ENCODE measurements at regions not wholly inside any gene's neighbourhood (a gene's known extent, or its start where the extent isn't known, plus 50 kb on each side); places are given as distances from the start of the nearest gene placed in this dataset.
A peak's percentile ranks its signal among the peaks of the same experiment; 100 is the strongest.

DNA sequence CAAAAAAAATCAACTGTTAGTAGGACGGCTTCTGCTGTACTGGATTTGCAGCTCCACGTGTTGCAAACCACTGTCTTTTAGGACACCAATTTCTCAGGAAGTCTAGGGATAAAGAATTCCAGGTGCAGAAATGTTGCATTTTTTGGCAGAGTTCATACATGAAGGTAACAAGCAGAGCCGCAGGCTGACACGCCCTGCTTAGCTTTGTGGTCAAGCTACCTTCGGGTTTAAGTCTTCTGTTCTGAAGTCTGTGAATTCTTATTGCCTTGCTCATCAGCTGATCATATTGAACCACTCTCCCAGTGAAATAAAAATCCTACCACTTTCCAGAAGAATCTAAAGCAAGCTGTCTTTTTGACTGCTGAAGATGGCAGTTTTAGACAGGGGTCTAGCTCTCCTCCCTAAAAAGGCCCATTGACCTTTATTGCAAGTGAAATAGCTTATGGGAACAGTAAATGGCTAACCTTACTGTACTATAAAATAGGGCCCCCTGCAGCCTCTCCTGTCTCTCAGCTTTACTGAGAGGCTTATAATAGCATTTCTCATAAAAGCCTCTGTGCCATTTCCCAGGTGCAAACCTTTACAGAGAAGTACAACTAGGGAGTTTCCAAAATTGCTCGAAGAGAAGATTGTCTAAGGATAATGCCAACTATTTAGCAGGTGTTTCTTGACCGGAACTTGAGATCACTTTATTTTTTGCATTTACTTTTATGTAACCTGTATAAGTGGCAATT, 262.2 kb upstream of the IL12A start:
- DNase-seq (ENCODE audit: low read depth in 2 of 2) = peak in 1 of 2 donors; percentile 83
- Histone ChIP-seq H3K4me3 (replicated peaks in 1 of 4; ENCODE audit: control extremely low read depth in 1 of 4, insufficient read depth in 1 of 4, low read depth in 3 of 4, low read length in 4 of 4) (no peak overlapping the region), H4K20me1 (ENCODE audit: control insufficient read depth, extremely low read depth, insufficient read depth, low read length) (no peaks in the 10 kb centered on the region), H3K27ac (ENCODE audit: insufficient read depth, low read length) (no peak overlapping the region), H3K4me2 (ENCODE audit: extremely low read depth, insufficient read depth, low read length) (no peak overlapping the region), H3K27me3 (ENCODE audit: control insufficient read depth, insufficient read depth, low read length) (no peaks in the 10 kb centered on the region), H2AFZ (ENCODE audit: low read length) (no peak overlapping the region), H3K9ac (ENCODE audit: insufficient read depth, low read length) (no peak overlapping the region), H3K36me3 (ENCODE audit: control insufficient read depth, insufficient read depth, low read length) (no peaks in the 10 kb centered on the region), H3K4me1 (ENCODE audit: control insufficient read depth, extremely low read depth, insufficient read depth, low read length) (no peaks in the 10 kb centered on the region), H3K79me2 (ENCODE audit: control insufficient read depth, insufficient read depth, low read length) (no peaks in the 10 kb centered on the region), H3K9me3 (ENCODE audit: control insufficient read depth, insufficient read depth, low read depth, low read length) (no peaks in the 10 kb centered on the region)
- TF ChIP-seq, protein P1, sequence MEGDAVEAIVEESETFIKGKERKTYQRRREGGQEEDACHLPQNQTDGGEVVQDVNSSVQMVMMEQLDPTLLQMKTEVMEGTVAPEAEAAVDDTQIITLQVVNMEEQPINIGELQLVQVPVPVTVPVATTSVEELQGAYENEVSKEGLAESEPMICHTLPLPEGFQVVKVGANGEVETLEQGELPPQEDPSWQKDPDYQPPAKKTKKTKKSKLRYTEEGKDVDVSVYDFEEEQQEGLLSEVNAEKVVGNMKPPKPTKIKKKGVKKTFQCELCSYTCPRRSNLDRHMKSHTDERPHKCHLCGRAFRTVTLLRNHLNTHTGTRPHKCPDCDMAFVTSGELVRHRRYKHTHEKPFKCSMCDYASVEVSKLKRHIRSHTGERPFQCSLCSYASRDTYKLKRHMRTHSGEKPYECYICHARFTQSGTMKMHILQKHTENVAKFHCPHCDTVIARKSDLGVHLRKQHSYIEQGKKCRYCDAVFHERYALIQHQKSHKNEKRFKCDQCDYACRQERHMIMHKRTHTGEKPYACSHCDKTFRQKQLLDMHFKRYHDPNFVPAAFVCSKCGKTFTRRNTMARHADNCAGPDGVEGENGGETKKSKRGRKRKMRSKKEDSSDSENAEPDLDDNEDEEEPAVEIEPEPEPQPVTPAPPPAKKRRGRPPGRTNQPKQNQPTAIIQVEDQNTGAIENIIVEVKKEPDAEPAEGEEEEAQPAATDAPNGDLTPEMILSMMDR (conservative IDR thresholded peaks at IDR 0.05 in 1 of 2, IDR thresholded peaks at IDR 0.05 in 1 of 2; ENCODE audit: low read depth in 1 of 2, low read length in 2 of 2) = no peak
- TF ChIP-seq EZH2 (IDR thresholded peaks at IDR 0.05; ENCODE audit: low read length, missing control alignments) = no peak

GRCh38 chr3:159727506-159727905, 261.1 kb upstream of the IL12A start:
- H3K4me2 ChIP-seq (ENCODE audit: extremely low read depth, insufficient read depth, low read length) = no peak overlapping the region

DNA sequence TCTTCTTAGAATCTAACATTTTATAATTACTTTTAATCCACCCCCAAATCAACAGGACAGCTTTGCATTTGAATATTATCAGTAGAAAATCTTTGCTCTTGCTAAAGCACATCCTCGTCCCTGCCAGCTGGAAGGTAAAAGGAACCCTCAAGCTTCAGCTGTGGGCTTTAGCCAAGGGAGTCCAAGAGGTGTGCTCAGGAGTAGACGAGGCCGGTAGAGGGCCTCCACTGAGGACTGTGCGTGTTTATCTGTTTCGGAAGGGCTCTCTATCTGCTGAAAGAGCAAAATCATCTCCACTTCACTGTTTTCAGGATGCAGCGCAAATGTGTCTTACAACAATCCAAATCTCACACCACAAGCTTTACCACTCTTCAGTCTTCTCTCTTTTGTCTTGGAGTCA, 257.4 kb upstream of the IL12A start:
- no peak overlapping the region for H3K4me3 ChIP-seq (replicated peaks in 1 of 4; ENCODE audit: control extremely low read depth in 1 of 4, insufficient read depth in 1 of 4, low read depth in 3 of 4, low read length in 4 of 4)
- no peak overlapping the region for H3K9ac ChIP-seq (ENCODE audit: insufficient read depth, low read length)
- no peaks in the 10 kb centered on the region for H3K36me3 ChIP-seq (ENCODE audit: control insufficient read depth, insufficient read depth, low read length)
- H3K4me2 ChIP-seq (ENCODE audit: extremely low read depth, insufficient read depth, low read length) = no peak overlapping the region
- H3K9me3 ChIP-seq (ENCODE audit: control insufficient read depth, insufficient read depth, low read depth, low read length) = no peaks in the 10 kb centered on the region
- H3K27me3 ChIP-seq (ENCODE audit: control insufficient read depth, insufficient read depth, low read length) = no peaks in the 10 kb centered on the region
- no peak overlapping the region for H3K27ac ChIP-seq (ENCODE audit: insufficient read depth, low read length)
- TF ChIP-seq EZH2 (IDR thresholded peaks at IDR 0.05; ENCODE audit: low read length, missing control alignments) = no peak
- TF ChIP-seq, protein P1 (conservative IDR thresholded peaks at IDR 0.05 in 1 of 2, IDR thresholded peaks at IDR 0.05 in 1 of 2; ENCODE audit: low read depth in 1 of 2, low read length in 2 of 2) = no peak
- H2AFZ ChIP-seq (ENCODE audit: low read length) = no peak overlapping the region
- peaks cover 8% of the 10 kb centered on the region for H3K4me1 ChIP-seq (ENCODE audit: control insufficient read depth, extremely low read depth, insufficient read depth, low read length)
- H4K20me1 ChIP-seq (ENCODE audit: control insufficient read depth, extremely low read depth, insufficient read depth, low read length) = no peaks in the 10 kb centered on the region
- no peak for DNase-seq (ENCODE audit: low read depth in 2 of 2)
- no peaks in the 10 kb centered on the region for H3K79me2 ChIP-seq (ENCODE audit: control insufficient read depth, insufficient read depth, low read length)

More at GRCh38 chr3:159727506-159727905, 261.1 kb upstream of the IL12A start:
- no peak overlapping the region for H3K9ac ChIP-seq (ENCODE audit: insufficient read depth, low read length)
- H3K4me3 ChIP-seq (replicated peaks in 1 of 4; ENCODE audit: control extremely low read depth in 1 of 4, insufficient read depth in 1 of 4, low read depth in 3 of 4, low read length in 4 of 4) = no peak overlapping the region
- TF ChIP-seq, protein P1 (conservative IDR thresholded peaks at IDR 0.05 in 1 of 2, IDR thresholded peaks at IDR 0.05 in 1 of 2; ENCODE audit: low read depth in 1 of 2, low read length in 2 of 2) = no peak
- no peak for TF ChIP-seq EZH2 (IDR thresholded peaks at IDR 0.05; ENCODE audit: low read length, missing control alignments)
- H2AFZ ChIP-seq (ENCODE audit: low read length) = no peak overlapping the region
- H3K79me2 ChIP-seq (ENCODE audit: control insufficient read depth, insufficient read depth, low read length) = no peaks in the 10 kb centered on the region
- peaks cover 8% of the 10 kb centered on the region for H3K4me1 ChIP-seq (ENCODE audit: control insufficient read depth, extremely low read depth, insufficient read depth, low read length)
- no peaks in the 10 kb centered on the region for H4K20me1 ChIP-seq (ENCODE audit: control insufficient read depth, extremely low read depth, insufficient read depth, low read length)
- H3K9me3 ChIP-seq (ENCODE audit: control insufficient read depth, insufficient read depth, low read depth, low read length) = no peaks in the 10 kb centered on the region
- H3K27me3 ChIP-seq (ENCODE audit: control insufficient read depth, insufficient read depth, low read length) = no peaks in the 10 kb centered on the region
- no peak overlapping the region for H3K27ac ChIP-seq (ENCODE audit: insufficient read depth, low read length)
- H3K36me3 ChIP-seq (ENCODE audit: control insufficient read depth, insufficient read depth, low read length) = no peaks in the 10 kb centered on the region
- no peak for DNase-seq (ENCODE audit: low read depth in 2 of 2)
